ENCODE measurements at regions not wholly inside any gene's neighbourhood (a gene's known extent, or its start where the extent isn't known, plus 50 kb on each side); places are given as distances from the start of the nearest gene placed in this dataset.

DNA sequence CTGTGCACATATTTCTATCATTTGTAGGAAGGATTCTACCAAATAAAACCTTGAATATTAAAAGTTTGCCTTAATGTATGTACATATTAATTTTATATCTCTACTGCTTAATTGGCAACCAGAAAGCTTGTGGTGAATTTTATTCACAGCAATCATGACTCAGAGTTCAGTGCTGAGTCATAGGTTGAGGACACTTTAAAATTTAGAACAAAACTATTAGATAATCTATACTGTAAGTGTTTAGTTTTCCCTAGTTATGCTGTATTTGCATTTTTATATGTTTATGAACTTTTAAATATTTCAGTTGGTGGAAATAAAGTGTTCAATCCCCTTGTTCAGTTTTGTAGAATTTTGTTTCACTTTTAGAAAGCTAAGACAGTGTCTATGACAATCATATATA is 841.5 kb downstream of the KCNT2 start:
- Mint-ChIP-seq H3K27me3 (no peaks in the 10 kb centered on the region), H3K4me1 (ENCODE audit: low read depth) (no peaks in the 10 kb centered on the region), H3K36me3 (ENCODE audit: low read depth) (no peaks in the 10 kb centered on the region), H3K4me3 (no peak overlapping the region), H3K27ac (no peak overlapping the region), H3K9me3 (peaks cover 2% of the 10 kb centered on the region)
- DNase-seq: no peak
- TF ChIP-seq, protein P1, sequence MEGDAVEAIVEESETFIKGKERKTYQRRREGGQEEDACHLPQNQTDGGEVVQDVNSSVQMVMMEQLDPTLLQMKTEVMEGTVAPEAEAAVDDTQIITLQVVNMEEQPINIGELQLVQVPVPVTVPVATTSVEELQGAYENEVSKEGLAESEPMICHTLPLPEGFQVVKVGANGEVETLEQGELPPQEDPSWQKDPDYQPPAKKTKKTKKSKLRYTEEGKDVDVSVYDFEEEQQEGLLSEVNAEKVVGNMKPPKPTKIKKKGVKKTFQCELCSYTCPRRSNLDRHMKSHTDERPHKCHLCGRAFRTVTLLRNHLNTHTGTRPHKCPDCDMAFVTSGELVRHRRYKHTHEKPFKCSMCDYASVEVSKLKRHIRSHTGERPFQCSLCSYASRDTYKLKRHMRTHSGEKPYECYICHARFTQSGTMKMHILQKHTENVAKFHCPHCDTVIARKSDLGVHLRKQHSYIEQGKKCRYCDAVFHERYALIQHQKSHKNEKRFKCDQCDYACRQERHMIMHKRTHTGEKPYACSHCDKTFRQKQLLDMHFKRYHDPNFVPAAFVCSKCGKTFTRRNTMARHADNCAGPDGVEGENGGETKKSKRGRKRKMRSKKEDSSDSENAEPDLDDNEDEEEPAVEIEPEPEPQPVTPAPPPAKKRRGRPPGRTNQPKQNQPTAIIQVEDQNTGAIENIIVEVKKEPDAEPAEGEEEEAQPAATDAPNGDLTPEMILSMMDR (IDR thresholded peaks at IDR 0.05): no peak
- ChIA-PET POLR2A (no interaction called here), CTCF (no interaction called here)
- intact Hi-C loops (cut with micrococcal nuclease): no loop called here
- ATAC-seq: no peak

DNA sequence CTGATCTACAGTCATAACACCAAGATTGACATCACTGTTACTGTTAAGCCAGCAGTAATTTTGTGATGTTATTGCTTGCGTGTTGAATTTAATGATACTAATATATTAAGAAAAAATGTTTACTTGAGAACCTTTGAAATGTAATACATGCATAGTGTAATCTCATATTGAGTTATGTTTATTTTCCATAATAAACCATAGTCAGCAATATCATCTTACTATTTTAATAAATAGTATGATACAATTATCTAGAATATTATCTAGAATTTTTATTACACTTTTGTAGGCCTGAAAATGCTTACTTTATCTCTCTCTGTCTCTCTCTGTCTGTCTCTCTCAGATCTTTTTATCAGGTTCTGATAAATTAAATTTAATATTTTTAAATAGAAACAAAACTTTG is 843.1 kb downstream of the KCNT2 start:
- ChIA-PET CTCF (no interaction called here), POLR2A (no interaction called here)
- no peak overlapping the region for H3K4me3 Mint-ChIP-seq
- H3K4me1 Mint-ChIP-seq (ENCODE audit: low read depth): no peaks in the 10 kb centered on the region
- no peaks in the 10 kb centered on the region for H3K27me3 Mint-ChIP-seq
- TF ChIP-seq, protein P1 (IDR thresholded peaks at IDR 0.05): no peak
- intact Hi-C loops (cut with micrococcal nuclease): no loop called here
- peaks cover 2% of the 10 kb centered on the region for H3K9me3 Mint-ChIP-seq
- H3K36me3 Mint-ChIP-seq (ENCODE audit: low read depth): no peaks in the 10 kb centered on the region
- DNase-seq (no peak), ATAC-seq (no peak)
- no peak overlapping the region for H3K27ac Mint-ChIP-seq

DNA sequence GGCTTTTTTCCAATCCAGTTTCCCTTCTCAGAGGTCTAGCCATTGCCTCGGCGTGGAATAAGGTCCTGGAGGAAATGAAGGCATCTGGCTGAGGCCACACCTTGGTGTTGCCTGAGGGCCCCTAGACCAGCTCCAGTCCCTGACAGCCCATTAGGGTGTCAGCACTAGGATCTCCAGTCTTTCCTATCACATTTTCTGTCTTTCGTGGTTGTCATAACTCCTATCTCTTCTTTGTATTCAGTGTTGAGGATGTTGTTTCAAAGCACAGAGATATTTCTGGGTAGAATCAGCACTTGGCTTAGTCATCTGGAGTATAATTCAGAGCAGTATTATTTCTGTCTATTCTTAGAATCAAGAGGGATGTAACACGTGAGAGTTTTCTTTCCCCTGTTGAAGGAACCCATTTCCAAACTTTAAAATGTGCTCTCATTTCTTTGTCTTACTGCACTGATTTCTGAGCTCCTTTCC is 844.3 kb downstream of the KCNT2 start:
- no peak overlapping the region for H3K27ac Mint-ChIP-seq
- peaks cover 2% of the 10 kb centered on the region for H3K9me3 Mint-ChIP-seq
- no peaks in the 10 kb centered on the region for H3K36me3 Mint-ChIP-seq (ENCODE audit: low read depth)
- H3K4me3 Mint-ChIP-seq: no peak overlapping the region
- POLR2A ChIA-PET: interaction anchor here (0.6 kb wide), 1 partner anchor 54 kb away, joined by 3 read pairs; no protein-coding TSS in a partner anchor
- H3K4me1 Mint-ChIP-seq (ENCODE audit: low read depth): no peaks in the 10 kb centered on the region
- intact Hi-C loops (cut with micrococcal nuclease): no loop called here
- DNase-seq (no peak), ATAC-seq (no peak)
- CTCF ChIA-PET: no interaction called here
- H3K27me3 Mint-ChIP-seq: no peaks in the 10 kb centered on the region
- TF ChIP-seq, protein P1 (IDR thresholded peaks at IDR 0.05): no peak

DNA sequence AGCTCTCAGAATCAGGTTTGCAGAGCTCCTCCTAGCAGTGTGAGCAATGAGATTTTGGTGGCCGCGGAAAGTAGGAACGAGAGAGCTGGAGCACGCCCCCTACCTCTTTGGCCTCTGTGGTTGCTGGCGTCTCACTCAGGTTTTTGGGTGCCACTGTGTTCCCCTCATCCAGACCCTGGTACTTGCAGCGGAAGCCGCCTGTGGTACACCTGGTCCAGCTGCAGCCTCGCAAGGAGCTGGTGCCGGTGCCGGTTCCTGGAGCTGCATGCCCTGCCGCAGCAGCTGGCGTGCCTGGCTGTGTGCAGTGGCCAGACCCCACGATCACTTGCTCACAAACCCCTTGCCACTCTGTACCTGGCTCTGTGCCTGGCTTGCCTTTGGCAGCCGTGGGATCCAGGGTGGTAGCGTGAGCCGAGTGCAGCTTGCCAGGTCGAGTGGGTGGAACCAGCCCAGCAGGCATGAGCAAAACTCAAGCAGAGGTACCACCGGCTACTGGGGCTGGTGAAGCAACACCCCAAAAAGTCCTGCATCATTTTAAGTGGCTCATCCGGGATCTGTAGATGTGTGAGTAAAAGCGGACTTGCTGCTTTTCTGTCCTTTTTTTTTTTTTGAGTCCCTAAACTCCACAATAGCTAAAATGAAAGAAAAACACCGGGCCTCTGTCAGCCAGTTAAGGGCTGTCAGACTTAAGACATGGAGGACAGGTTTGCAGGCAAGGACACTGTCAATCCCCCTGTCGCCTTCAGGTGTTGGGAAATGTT is 844.9 kb downstream of the KCNT2 start:
- Mint-ChIP-seq H3K4me1 (ENCODE audit: low read depth) (no peaks in the 10 kb centered on the region), H3K4me3 (no peak overlapping the region), H3K27ac (no peak overlapping the region), H3K9me3 (peaks cover 2% of the 10 kb centered on the region), H3K27me3 (no peaks in the 10 kb centered on the region), H3K36me3 (ENCODE audit: low read depth) (no peaks in the 10 kb centered on the region)
- CTCF ChIA-PET: no interaction called here
- TF ChIP-seq, protein P1 (IDR thresholded peaks at IDR 0.05): no peak
- no peak for ATAC-seq
- intact Hi-C loops (cut with micrococcal nuclease): no loop called here
- POLR2A ChIA-PET: no interaction called here
- DNase-seq: no peak

DNA sequence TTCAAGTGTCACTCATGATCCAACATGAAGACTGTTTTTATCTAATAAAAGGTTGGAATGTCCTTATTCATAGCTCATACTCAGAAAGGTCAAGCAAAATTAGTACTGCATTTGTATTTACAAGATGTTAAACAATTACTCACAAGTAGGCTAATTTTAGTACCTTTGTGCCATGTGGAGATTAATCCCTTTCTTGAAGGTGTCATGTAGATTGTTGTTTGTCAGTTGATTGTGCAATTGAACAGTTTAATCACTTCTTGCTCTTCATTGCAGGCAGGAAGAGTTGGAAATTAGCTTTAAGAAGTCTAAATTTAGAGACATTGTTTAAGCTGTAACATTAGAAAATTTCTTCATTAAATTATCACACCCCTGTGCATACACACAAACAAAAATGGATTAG is 847.1 kb downstream of the KCNT2 start:
- no peak for ATAC-seq
- no peak overlapping the region for H3K27ac Mint-ChIP-seq
- DNase-seq: no peak
- no peak overlapping the region for H3K4me3 Mint-ChIP-seq
- ChIA-PET CTCF (no interaction called here), POLR2A (no interaction called here)
- TF ChIP-seq, protein P1 (IDR thresholded peaks at IDR 0.05): no peak
- H3K27me3 Mint-ChIP-seq: no peaks in the 10 kb centered on the region
- H3K4me1 Mint-ChIP-seq (ENCODE audit: low read depth): no peaks in the 10 kb centered on the region
- no peaks in the 10 kb centered on the region for H3K36me3 Mint-ChIP-seq (ENCODE audit: low read depth)
- intact Hi-C loops (cut with micrococcal nuclease): no loop called here
- peaks cover 2% of the 10 kb centered on the region for H3K9me3 Mint-ChIP-seq
